ENCODE measurements at regions not wholly inside any gene's neighbourhood (a gene's known extent, or its start where the extent isn't known, plus 50 kb on each side); places are given as distances from the start of the nearest gene placed in this dataset.

- DNase-seq = no peak
- WGBS, 2 donors = 52 to 65% methylated on average over 4 of the region's 4 CpGs
- TF ChIP-seq CTCF (IDR thresholded peaks at IDR 0.05; ENCODE audit: control extremely low read depth, extremely low read depth) = no peak
- Histone ChIP-seq H3K27ac (ENCODE audit: low read depth in 1 of 2, low read length in 1 of 2) (no peak overlapping the region), H3K27me3 (ENCODE audit: control insufficient read depth in 3 of 3, insufficient read depth in 3 of 3, low read length in 2 of 3) (no peaks in the 10 kb centered on the region), H3K9me3 (ENCODE audit: control insufficient read depth in 4 of 4, insufficient read depth in 3 of 4, low read length in 3 of 4) (peaks cover 0 to 2% (median 0%) of the 10 kb centered on the region in 4 donors), H3K9ac (ENCODE audit: insufficient read depth in 1 of 2, low read length in 2 of 2) (no peak overlapping the region), H3K36me3 (ENCODE audit: control insufficient read depth in 4 of 4, insufficient read depth in 4 of 4, low read length in 4 of 4) (no peaks in the 10 kb centered on the region), H3K4me3 (no peak overlapping the region), H3K4me1 (ENCODE audit: control insufficient read depth in 5 of 5, insufficient read depth in 5 of 5, low read length in 5 of 5) (peaks cover 0 to 3% (median 0%) of the 10 kb centered on the region in 5 donors)
- ATAC-seq (ENCODE audit: insufficient read depth, low FRiP score) = peak; percentile 11
Observed at GRCh38 chr2:221779614-221780067, 207.5 kb upstream of the EPHA4 start.

DNA sequence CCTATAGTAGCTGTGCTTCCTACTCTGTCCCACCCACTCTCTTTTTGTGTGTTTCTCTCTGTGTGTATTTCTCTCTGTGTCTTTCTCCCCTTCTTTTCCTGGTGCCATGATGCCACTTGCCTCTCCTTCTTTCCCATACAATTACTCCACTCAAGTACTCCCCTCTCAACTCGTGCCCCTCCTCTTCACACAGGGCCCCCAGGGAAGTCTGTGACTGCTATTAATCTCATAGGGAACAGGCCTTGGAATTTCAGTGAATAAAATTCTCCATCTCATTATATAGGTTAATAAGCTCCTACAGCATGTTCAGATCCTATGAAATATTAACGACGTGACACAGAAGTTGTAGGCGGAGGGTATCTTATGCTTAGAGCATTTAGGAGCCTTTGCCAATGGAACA is 205.9 kb upstream of the EPHA4 start:
- ATAC-seq (ENCODE audit: insufficient read depth, low FRiP score) = no peak
- Histone ChIP-seq H3K27me3 (ENCODE audit: control insufficient read depth in 3 of 3, insufficient read depth in 3 of 3, low read length in 2 of 3) (no peaks in the 10 kb centered on the region), H3K4me1 (ENCODE audit: control insufficient read depth in 5 of 5, insufficient read depth in 5 of 5, low read length in 5 of 5) (peaks cover 0 to 3% (median 0%) of the 10 kb centered on the region in 5 donors), H3K27ac (ENCODE audit: low read depth in 1 of 2, low read length in 1 of 2) (no peak overlapping the region), H3K9ac (ENCODE audit: insufficient read depth in 1 of 2, low read length in 2 of 2) (no peak overlapping the region), H3K9me3 (ENCODE audit: control insufficient read depth in 4 of 4, insufficient read depth in 3 of 4, low read length in 3 of 4) (peaks cover 0 to 2% (median 0%) of the 10 kb centered on the region in 4 donors), H3K4me3 (no peak overlapping the region), H3K36me3 (ENCODE audit: control insufficient read depth in 4 of 4, insufficient read depth in 4 of 4, low read length in 4 of 4) (no peaks in the 10 kb centered on the region)
- DNase-seq = no peak
- TF ChIP-seq CTCF (IDR thresholded peaks at IDR 0.05; ENCODE audit: control extremely low read depth, extremely low read depth) = no peak
- WGBS, 2 donors = 79 to 85% methylated on average over 4 of the region's 4 CpGs

GRCh38 chr2:221777119-221777518 is 205.0 kb upstream of the EPHA4 start:
- Histone ChIP-seq H3K9ac (ENCODE audit: insufficient read depth in 1 of 2, low read length in 2 of 2) (no peak overlapping the region), H3K4me1 (ENCODE audit: control insufficient read depth in 5 of 5, insufficient read depth in 5 of 5, low read length in 5 of 5) (peaks cover 0 to 3% (median 0%) of the 10 kb centered on the region in 5 donors), H3K36me3 (ENCODE audit: control insufficient read depth in 4 of 4, insufficient read depth in 4 of 4, low read length in 4 of 4) (no peaks in the 10 kb centered on the region), H3K27ac (ENCODE audit: low read depth in 1 of 2, low read length in 1 of 2) (no peak overlapping the region), H3K4me3 (no peak overlapping the region), H3K27me3 (ENCODE audit: control insufficient read depth in 3 of 3, insufficient read depth in 3 of 3, low read length in 2 of 3) (no peaks in the 10 kb centered on the region), H3K9me3 (ENCODE audit: control insufficient read depth in 4 of 4, insufficient read depth in 3 of 4, low read length in 3 of 4) (no peaks in the 10 kb centered on the region)
- 77 to 88% methylated on average over 1 of the region's 1 CpG for WGBS, 2 donors
- DNase-seq (no peak), ATAC-seq (ENCODE audit: insufficient read depth, low FRiP score) (no peak)
- TF ChIP-seq CTCF (IDR thresholded peaks at IDR 0.05; ENCODE audit: control extremely low read depth, extremely low read depth) = no peak

GRCh38 chr2:221775096-221775495 is 203.0 kb upstream of the EPHA4 start:
- H3K9ac ChIP-seq (ENCODE audit: insufficient read depth in 1 of 2, low read length in 2 of 2) = no peak overlapping the region
- DNase-seq = no peak
- no peaks in the 10 kb centered on the region for H3K9me3 ChIP-seq (ENCODE audit: control insufficient read depth in 4 of 4, insufficient read depth in 3 of 4, low read length in 3 of 4)
- H3K4me3 ChIP-seq = no peak overlapping the region
- WGBS, 2 donors = 78% methylated on average over 12 of the region's 12 CpGs
- TF ChIP-seq CTCF (IDR thresholded peaks at IDR 0.05; ENCODE audit: control extremely low read depth, extremely low read depth) = no peak
- no peaks in the 10 kb centered on the region for H3K27me3 ChIP-seq (ENCODE audit: control insufficient read depth in 3 of 3, insufficient read depth in 3 of 3, low read length in 2 of 3)
- H3K4me1 ChIP-seq (ENCODE audit: control insufficient read depth in 5 of 5, insufficient read depth in 5 of 5, low read length in 5 of 5) = peaks cover 0 to 3% (median 0%) of the 10 kb centered on the region in 5 donors
- no peaks in the 10 kb centered on the region for H3K36me3 ChIP-seq (ENCODE audit: control insufficient read depth in 4 of 4, insufficient read depth in 4 of 4, low read length in 4 of 4)
- no peak overlapping the region for H3K27ac ChIP-seq (ENCODE audit: low read depth in 1 of 2, low read length in 1 of 2)
- no peak for ATAC-seq (ENCODE audit: insufficient read depth, low FRiP score)

Data from lung (tissue), 11 donors.